ENCODE measurements at regions not wholly inside any gene's neighbourhood (a gene's known extent, or its start where the extent isn't known, plus 50 kb on each side); places are given as distances from the start of the nearest gene placed in this dataset.
"Not testable (repeated sequence)": the region's sequence is repeated elsewhere in the genome, so short reads cannot be mapped to it uniquely, and the experiment has no call there.

- DNase-seq (ENCODE audit: low read depth): peak; percentile 39
Measured at GRCh38 chr2:212777020-212777491, 238.5 kb upstream of the ERBB4 start.

DNA sequence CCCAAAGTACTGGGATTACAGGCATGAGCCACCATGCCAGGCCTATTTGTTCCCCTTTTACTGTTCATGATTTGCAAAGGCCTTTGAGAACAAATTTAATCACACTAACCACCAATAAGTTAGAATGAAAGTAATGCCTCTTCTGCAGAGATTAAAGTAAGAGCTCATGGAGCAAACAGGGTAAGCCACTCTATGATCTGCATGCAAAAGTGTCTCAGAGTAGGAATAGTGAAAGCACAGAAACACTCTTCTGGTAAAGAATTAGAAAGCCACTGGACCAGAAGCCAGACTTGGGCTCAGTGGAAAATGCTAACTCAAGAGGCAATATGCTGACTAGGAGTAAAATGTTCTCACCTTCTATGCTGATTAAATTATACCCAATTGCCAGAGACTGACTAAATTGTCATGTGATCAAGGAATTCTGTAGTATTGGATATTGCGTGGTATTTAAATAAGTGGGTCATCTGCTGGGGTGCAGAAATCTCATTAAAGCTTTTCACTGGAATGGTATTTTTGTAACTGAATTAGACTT lies 235.3 kb upstream of the ERBB4 start:
- DNase-seq (ENCODE audit: low read depth): no peak

DNA sequence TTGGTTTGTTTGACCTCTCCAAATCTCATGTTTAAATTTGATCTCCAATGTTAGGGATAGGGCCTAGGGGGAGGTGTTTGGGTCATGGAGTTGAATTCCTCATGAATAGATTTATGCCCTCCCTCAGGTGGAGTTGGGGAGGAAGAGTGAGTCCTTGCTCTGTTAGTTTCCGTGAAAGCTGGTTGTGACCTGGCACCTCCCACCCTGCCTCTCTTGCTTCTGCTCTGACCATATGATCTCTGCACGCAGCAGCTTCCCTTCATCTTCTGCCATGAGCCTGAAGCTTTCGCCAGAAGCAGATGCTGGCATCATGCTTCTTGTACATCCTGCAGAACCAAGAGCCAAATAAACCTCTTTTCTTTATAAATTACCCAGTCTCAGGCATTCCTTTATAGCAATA lies 231.6 kb upstream of the ERBB4 start:
- DNase-seq (ENCODE audit: low read depth): no peak

DNA sequence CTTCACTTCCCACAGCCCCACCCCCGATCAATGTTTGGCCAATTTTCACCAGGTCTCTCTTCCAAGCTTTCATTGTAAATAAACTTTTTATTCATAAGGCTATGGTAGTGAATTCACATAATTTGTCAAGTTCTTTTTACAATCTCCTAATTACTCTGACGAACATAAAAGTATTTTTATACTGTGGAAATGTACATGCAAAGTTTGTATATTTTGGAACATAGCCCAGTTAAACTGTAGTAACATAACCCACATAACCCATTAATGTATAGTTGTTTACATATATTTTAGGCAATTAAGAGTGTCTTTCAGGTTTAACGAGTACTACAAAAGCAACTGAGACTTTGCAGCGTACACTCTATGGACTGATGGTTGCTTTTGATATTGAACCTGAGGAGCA lies 228.3 kb upstream of the ERBB4 start:
- DNase-seq (ENCODE audit: low read depth): no peak

GRCh38 chr2:212752730-212753351 lies 214.2 kb upstream of the ERBB4 start:
- DNase-seq (ENCODE audit: low read depth): no peak

DNA sequence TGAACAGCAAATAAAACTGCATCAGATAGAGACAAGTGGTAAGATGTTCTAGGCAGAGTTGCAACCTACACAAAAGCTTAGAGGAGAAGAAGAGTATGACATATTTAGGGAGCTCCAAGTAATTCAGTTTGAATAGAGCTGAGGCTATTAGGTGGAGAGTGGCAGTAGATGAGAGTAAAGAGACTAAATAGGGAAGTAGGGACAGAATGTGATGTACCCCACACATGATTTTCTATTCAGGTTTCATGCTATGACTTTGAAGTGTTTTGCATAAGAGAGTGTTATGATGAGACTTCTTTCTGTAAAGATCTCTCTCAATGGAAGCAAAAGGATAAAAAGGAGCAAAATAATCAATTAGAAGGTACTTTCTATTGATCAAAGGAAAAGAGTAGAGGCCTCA lies 206.8 kb upstream of the ERBB4 start:
- no peak for DNase-seq (ENCODE audit: low read depth)

DNA sequence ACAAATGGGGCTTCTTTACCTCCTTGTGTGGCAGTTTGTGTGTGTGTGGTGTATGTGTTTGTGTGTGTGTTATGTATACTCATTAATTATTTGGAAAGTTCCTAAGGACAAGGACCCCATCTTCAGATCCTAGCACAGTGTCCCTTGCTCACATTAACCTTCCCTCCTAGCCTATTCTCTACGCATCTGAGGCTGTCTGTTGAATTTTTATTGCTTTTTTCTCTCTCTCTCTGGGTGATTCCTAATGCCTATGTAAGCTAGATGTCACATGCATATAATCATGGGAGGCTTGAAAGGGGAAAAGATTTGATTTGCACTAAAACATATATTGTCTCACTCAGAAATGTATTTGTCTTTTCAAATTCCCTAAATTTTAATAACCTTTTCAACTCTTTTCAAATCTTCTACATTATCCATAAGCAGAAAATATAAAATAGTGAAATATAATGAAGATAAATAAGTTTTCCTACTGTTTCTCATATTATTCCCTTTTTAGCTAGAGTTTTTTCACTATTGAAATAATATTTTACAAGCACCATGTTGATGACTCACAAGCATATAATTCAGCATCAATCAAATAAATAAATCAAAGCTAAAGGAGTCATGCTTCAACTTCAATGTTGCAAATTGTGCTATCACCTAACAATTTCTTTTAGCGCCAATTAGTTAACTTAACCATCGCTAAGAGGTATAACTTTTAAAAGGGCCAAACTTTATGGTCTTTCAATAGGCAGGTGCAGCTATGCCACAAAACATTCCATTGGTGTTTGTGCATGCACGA lies 199.0 kb upstream of the ERBB4 start:
- DNase-seq (ENCODE audit: low read depth): peak; percentile 18

- DNase-seq (ENCODE audit: low read depth): no peak
Measured at GRCh38 chr2:212736385-212736726, 197.8 kb upstream of the ERBB4 start.

DNA sequence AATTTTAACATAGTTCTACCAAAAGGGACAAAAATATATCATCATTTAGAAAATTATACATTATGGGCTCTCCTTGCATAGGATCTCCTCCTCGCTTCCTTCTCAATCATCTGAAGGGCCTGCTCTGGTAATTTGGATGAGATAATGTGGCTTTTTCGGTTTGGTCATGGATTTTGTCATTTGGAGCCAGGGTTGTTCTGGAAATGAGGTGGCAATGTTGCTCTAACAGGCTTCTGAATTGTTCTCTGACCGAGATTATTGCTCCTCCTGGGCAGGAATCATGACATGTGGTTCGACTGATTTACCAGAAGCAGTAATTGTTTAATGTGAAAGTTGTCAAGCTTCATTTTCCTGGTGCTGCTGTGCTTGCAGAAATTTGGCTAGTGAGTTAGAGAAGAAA lies 194.7 kb upstream of the ERBB4 start:
- DNase-seq (ENCODE audit: low read depth): no peak

- no peak for DNase-seq (ENCODE audit: low read depth)
Measured at GRCh38 chr2:212732860-212733259, 194.3 kb upstream of the ERBB4 start.

GRCh38 chr2:212730994-212731393 lies 192.4 kb upstream of the ERBB4 start:
- DNase-seq (ENCODE audit: low read depth): no peak

GRCh38 chr2:212728717-212729116 lies 190.1 kb upstream of the ERBB4 start:
- DNase-seq (ENCODE audit: low read depth): no peak

DNA sequence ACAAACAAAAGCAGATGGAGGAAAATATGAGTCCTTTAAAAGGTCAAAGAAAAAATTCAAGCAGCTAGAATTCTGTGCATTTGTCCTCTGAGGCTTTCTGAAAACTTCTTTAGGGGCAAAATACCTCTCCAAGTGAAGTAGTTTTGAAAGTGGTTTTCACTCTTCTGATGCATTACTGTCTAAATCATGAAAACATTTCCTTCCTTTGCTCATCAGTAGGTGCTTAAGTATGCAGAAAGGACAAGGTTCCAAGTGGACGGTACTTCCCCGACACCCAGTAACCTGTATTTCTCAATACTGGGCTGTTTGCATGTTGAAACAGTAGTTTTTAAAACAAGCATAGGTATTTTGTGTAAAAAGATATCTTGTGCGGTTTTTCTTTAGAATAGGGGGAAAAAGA lies 189.1 kb upstream of the ERBB4 start:
- no peak for DNase-seq (ENCODE audit: low read depth)

- DNase-seq (ENCODE audit: low read depth): peak; percentile 16
Measured at GRCh38 chr2:212726403-212726802, 187.8 kb upstream of the ERBB4 start.

DNA sequence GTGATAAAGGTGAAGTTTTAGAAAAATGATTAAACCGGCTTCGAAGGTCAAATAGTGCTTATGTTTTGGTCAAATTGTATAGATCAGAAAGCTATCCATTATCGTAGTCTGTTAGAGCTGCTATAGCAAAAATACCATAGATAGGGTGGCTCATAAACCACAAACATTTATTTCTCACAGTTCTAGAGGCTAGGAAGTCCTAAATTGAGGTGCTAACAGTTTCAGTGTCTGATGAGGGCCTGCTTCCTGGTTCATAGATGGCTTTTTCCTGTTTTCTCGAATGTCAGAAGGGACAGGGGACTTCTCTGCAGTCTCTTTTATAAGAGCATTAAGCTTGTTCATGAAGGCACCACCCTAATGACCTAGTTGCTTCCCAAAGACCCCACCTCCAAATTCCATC lies 186.6 kb upstream of the ERBB4 start:
- DNase-seq (ENCODE audit: low read depth): no peak

GRCh38 chr2:212723226-212723625 lies 184.6 kb upstream of the ERBB4 start:
- peak; percentile 75 for DNase-seq (ENCODE audit: low read depth)

GRCh38 chr2:212722046-212722445 lies 183.4 kb upstream of the ERBB4 start:
- no peak for DNase-seq (ENCODE audit: low read depth)

- DNase-seq (ENCODE audit: low read depth): no peak
Measured at GRCh38 chr2:212721026-212721451, 182.4 kb upstream of the ERBB4 start.

DNA sequence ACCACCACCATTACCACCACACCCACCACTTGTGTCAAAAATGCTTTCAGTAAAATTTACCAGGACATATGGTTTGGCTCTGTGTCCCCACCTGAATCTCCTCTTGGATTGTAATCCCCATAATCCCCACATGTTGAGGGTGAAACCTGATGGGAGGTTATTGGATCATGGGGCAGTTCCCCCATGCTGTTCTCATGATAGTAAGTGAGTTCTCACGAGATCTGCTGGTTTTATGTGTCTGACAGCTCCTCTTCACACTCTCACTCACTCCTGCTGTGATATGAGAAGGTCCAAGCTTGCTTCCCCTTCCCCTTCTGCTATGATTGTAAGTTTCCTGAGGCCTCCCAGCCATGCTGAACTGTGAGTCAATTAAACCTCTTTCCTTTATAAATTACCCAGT lies 176.8 kb upstream of the ERBB4 start:
- not testable (repeated sequence) for DNase-seq (ENCODE audit: low read depth)

DNA sequence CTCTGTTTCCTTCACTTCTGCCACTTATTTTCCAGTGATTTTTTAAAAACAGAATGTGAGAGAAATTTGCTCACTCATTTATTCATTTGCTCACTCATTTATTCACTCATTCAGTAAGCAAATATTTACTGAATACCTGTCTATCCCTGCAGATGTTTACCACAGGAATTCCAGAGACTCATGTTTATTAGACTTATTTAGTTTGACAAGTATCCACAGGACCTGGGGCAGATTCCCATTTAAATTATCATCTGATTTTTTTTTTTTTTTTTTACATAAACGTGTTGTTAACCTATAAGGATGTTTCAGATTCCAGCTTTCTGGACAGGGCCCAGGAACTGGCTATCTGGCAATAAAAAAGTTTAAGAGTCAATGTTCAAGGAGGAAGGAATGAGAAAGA lies 175.1 kb upstream of the ERBB4 start:
- no peak for DNase-seq (ENCODE audit: low read depth)

DNA sequence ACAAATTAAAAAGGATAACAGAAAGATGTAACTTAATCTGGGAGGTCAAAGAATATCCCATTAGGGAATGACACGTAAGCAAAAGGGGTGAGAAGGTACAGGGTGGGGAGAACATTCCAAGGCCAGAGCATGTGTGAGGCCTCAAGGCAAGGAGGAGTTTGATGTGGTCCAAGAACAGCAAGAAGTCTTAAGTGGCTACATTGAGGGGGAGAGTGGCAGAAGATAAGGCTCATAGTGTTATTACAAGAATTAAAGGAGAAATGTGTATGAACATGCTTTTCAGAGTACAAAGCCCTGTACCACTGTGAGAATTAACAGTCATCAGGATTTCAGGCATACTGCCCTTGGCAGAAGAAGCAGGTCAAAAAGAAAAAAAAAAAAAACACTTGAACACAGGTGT lies 174.4 kb upstream of the ERBB4 start:
- peak; percentile 16 for DNase-seq (ENCODE audit: low read depth)

GRCh38 chr2:212712466-212712865 lies 173.9 kb upstream of the ERBB4 start:
- peak; percentile 43 for DNase-seq (ENCODE audit: low read depth)

DNA sequence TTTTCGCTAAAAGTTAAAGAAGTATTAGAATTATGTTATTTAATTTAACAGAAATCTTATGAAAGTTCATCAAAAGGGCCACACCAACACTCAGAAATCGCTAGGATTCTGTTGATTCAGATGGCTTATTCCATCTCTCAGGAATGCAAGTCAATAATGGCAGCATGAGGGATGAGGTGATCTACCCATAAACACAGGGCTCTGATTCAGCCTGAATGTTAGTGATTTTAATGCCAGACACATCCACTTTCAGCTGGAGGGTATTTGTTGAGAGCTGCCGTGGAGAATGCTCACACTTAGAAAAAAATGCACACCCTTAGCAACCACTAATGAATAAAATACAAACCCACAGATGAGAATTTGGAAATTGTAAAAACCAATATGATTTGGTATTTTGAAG lies 173.3 kb upstream of the ERBB4 start:
- DNase-seq (ENCODE audit: low read depth): peak; percentile 89
